HG03066 (cell line): ENCODE measurements at regions not wholly inside any gene's neighbourhood (a gene's known extent, or its start where the extent isn't known, plus 50 kb on each side); places are given as distances from the start of the nearest gene placed in this dataset.
"Not testable (repeated sequence)": the region's sequence is repeated elsewhere in the genome, so short reads cannot be mapped to it uniquely, and the experiment has no call there.

Source experiments
- ATAC-seq: cut with Tn5 transposase; IDR thresholded peaks from one replicate; pipeline ENCODE4 v1.9.1; 2021; ENCODE audit warnings: low read depth; ENCODE audit not compliant: unreplicated experiment

- ATAC-seq = no peak
Measured at GRCh38 chr4:53959343-53960120, 104.9 kb downstream of the CHIC2 start.

- ATAC-seq = no peak
Measured at GRCh38 chr4:53956454-53956853, 108.0 kb downstream of the CHIC2 start.

DNA sequence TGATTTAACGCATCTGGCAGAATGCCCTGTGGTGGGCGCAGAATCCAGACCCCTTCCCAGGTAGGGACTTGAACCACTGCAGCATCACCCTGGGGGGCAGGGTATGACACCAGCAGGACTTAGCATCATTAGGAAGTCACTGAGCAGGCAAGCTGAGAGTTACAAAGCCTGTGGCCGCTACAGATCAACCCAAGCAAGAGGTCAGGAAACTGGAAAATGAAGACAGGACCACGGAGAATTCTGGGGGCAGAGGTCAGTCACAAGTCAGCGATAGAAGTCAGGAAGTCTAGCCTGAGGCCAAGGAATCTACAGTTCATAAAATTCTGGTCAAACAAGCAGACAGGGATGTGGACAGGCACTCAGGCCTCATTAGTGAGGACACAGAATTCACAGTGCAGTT, 108.4 kb downstream of the CHIC2 start:
- ATAC-seq = no peak

GRCh38 chr4:53951414-53951813, 113.0 kb downstream of the CHIC2 start:
- no peak for ATAC-seq

DNA sequence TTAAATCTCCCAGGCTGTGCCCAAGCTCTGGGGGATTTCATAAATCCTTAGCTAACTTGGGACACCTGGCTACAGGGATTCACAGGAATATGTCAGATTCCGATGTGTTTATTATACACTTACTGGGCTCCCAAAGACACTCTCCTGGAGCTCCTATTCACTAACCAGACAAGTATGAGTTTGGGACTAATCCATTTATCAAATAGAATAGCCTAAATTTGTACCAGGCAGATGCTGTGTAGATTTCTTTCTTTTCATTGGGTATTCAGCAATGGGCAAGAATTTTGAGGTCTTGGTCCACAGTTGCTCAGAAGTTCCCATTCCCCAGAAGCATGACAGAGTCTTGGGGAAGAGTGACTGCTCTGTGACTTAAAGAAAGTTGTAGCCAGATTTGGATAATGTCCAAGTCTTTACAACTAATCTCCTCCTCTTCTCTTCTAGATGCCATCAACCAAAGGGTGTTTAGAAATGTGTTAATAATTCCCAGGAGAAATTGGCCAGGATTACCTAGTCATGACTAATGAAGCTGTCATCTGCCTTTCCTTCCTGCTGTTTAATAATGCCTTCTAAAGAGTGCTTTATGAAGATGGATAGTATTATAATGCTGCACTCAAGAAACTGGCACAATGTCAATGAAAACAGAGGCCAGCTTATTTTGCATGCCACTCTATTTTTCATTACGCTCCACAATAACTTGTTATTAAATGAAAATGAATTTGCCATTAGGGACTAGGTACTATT, 120.9 kb downstream of the CHIC2 start:
- ATAC-seq = no peak

GRCh38 chr4:53942712-53943111, 121.7 kb downstream of the CHIC2 start:
- ATAC-seq = no peak

GRCh38 chr4:53941331-53941730, 123.1 kb downstream of the CHIC2 start:
- ATAC-seq = no peak

DNA sequence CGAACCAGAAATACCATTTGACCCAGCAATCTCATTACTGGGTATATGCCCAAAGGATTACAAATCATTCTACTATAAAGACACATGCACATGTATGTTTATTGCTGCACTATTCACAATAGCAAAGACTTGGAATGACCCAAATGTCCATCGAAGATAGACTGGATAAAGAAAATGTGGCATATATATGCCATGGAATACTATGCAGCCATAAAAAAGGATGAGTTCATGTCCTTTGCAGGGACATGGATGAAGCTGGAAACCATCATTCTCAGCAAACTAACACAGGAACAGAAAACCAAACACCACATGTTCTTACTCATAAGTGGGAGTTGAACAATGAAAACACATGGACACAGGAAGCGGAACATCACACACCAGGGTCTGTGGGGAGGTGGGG, 124.5 kb downstream of the CHIC2 start:
- ATAC-seq = not testable (repeated sequence)

GRCh38 chr4:53937918-53938317, 126.5 kb downstream of the CHIC2 start:
- ATAC-seq = no peak

DNA sequence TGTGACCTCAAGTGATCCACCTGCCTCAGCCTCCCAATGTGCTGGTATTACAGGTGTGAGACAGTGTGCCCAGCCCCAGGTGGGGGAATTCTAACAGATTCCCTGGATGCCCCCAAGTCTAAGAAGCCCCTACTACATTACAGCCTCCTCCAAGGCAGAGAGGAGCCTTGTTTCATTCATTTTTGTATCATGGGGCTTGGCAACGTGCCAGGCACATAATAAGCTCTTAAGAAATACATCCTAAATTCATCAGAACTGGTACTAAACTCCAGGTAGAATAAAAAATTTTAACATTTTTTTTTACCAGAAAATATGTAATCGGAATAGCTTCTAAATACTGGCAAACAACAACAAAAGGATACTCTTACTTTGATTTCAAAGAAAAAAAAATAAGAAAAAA, 127.1 kb downstream of the CHIC2 start:
- no peak for ATAC-seq

DNA sequence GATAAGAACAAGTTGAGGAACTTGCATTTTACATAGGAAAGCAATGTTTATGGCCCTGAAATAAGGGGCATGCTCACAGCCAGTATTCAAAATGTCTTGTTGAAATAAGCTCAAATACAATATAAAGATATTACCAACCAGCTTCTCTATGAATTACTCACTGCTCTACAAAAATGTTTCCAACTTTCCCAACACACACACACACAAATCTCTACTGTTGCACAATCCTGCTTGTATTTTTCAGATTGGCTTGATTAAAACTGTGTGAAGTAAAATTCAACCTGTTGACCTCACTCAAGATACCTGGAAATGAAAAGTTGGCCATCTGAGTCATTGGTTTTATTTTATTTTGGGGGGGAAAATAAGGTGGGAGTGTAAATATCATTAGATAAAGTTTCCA, 128.6 kb downstream of the CHIC2 start:
- ATAC-seq = no peak

DNA sequence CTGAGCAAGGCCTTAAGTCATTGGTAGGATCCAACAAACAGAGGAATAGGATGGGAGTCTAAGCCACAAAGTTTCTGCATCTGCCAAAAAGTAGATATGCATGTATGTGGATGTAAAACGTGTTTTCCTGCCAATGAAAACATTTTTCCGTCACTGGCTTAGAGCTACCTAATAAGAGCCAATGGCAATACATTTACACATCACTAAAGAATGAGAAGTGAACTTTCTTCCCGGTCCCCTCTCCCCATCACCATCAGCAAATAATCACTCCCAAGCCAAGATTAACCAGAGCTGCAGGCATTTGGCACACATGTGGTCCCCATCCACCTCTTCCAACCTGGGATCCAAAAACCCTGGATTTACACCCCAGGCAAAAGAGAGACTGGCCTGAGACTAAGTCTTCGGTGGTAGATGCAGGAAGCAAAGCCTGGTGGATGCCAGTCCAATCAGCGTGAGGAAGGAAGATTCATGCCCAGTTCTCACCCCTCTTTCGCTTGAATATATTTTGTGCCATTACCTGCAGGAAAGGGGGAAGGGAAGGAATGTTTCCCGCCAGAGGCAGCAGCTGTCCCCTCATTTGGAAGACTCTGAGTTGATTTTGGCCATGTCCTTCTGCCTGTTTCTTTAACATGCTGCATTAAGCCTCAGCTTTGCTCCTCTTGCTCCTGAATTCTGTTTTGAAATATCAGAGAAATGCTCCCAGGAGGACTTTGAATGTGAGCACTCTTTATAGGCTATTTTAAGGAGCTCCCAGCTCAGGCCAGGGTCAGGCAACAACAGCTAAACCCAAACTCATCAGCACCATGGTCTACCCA, 131.4 kb downstream of the CHIC2 start:
- no peak for ATAC-seq

DNA sequence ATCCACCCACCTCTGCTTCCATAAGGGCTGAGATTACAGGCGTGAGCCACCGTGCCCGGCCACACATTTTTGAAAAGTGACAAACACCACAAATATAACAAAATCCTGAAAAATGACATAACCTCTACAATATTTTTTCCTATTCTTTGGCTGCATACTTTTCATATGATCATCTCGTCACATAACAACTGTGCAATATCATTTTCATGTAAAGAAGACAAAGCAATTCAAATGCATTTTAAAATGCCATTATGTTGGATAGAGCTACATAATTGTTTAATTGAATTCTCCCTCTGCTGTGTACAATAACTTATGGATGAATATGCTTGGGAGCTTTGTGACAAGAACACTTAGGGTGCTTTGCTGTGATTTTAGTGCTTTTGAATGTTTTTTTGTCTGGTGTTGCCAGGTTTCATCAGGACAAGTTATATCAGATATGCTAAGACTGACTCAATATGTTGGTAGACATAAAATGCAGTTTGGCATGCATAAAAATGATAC, 132.9 kb downstream of the CHIC2 start:
- no peak for ATAC-seq

DNA sequence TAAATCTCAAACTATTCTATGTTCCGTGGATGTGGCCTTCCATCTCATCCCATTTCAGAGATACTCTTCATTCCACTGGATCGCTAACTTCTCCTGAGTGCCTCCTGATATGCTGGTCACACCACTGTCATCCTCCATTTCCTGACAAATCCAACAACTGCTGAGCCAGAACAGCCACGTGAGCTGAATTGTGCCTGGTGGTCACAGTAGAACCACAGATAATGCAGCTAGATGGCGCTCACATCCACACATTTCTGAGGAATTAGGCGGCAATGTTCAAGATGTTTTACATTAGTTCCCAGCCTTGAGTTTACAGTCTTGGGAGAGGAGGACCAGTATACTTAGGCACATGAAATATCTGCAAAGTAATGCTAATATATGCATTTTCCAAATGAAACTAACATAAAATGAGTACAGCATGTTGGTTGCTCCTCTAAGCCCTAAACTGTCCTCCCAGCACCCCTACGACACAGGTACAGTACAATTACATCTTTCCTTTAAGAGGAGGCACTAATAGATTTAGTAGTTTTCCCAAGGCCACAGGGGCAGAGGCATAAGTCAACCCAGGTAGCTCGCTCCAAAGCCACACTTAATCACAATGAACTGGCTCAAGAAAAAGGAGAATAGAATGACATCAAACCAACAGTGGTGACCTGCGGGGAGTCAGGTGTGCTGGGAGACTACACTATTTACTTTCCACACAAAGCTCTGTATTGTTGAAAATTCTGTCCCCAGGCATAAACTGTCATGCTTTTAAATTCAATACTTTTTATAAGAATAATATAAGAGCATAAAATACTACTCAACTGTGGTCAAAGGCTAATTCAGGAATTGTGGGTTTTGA, 134.2 kb downstream of the CHIC2 start:
- no peak for ATAC-seq

DNA sequence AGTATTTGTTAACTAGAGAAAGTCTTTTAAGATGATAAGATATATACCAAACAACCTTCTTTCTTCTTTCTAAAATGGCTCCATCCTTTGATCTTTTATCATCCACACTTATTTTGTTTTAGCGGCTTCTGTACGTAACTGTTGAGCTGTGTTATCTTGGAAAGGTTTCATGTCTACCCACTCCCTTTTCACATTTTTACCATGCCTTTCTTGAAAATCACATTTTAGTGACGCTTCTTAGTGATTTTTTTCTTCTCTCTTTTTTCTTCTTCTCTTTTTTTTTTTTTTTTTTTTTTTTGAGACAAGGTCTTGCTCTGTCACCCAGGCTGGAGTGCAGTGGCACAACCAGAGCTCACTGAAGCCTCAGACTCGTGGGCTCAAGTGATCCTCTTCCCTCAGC, 135.1 kb downstream of the CHIC2 start:
- no peak for ATAC-seq

DNA sequence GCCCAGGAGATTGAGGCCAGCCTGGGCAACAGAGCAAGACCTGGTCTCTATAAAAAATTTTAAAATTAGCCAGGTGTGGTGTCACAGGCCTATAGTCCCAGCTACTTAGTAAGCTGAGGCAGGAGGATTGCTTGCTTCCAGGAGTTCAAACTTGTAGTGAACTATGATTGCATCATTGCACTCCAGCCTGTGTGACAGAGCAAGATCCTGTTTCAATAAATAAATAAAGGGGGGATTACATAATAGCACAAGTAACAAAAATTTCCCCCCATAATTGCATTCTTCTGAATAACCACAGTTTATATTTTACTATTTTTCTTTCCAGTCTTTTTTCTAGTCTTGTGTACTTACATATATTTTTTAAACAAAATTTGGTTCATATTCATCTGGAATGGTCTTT, 135.6 kb downstream of the CHIC2 start:
- ATAC-seq = no peak

- ATAC-seq = no peak
Measured at GRCh38 chr4:53925050-53925605, 139.3 kb downstream of the CHIC2 start.

GRCh38 chr4:53924333-53925049, 139.9 kb downstream of the CHIC2 start:
- no peak for ATAC-seq

GRCh38 chr4:53923921-53924320, 140.5 kb downstream of the CHIC2 start:
- ATAC-seq = no peak
